Osteoblast (primary cell): ENCODE measurements at regions not wholly inside any gene's neighbourhood (a gene's known extent, or its start where the extent isn't known, plus 50 kb on each side); places are given as distances from the start of the nearest gene placed in this dataset.

ENCODE experiments used
- DNase-seq: peaks from one replicate; pipeline ENCODE4 v3.0.0; 2011; ENCODE audit warnings: low spot score, mixed read lengths; ENCODE audit not compliant: insufficient read length; ENCODE audit errors: missing footprints
- H2AFZ ChIP-seq: 2 replicates; pipeline ENCODE4 v1.6.0; 2011; ENCODE audit warnings: mild to moderate bottlenecking, low read length
- H3K27ac ChIP-seq: 2 replicates; pipeline ENCODE4 v1.5.1; 2011; ENCODE audit warnings: mild to moderate bottlenecking, low read depth, low read length, moderate library complexity
- H3K27me3 ChIP-seq: 2 replicates; pipeline ENCODE4 v1.6.0; 2012; ENCODE audit warnings: mild to moderate bottlenecking, control low read depth, inconsistent platforms, low read length, moderate library complexity; ENCODE audit not compliant: insufficient read depth
- H3K36me3 ChIP-seq: 2 replicates; pipeline ENCODE4 v1.5.1; 2011; ENCODE audit warnings: mild to moderate bottlenecking, low read length, control low read depth, moderate library complexity; ENCODE audit not compliant: insufficient read depth
- H3K4me1 ChIP-seq: 2 replicates; pipeline ENCODE4 v1.5.1; 2011; ENCODE audit warnings: mild to moderate bottlenecking, low read length, control low read depth, moderate library complexity; ENCODE audit not compliant: insufficient read depth
- H3K4me2 ChIP-seq: 2 replicates; pipeline ENCODE4 v1.6.0; 2011; ENCODE audit warnings: mild to moderate bottlenecking, low read length; ENCODE audit not compliant: insufficient read depth
- H3K4me3 ChIP-seq: fragments of 200-600 bp; sonication (generic); 3 replicates; pipeline ENCODE4 v1.5.1; 2012; ENCODE audit warnings: mild to moderate bottlenecking, low read length, inconsistent platforms; ENCODE audit not compliant: insufficient read depth
- H3K79me2 ChIP-seq: 2 replicates; pipeline ENCODE4 v1.6.0; 2012; ENCODE audit warnings: mild to moderate bottlenecking, low read length, control low read depth, inconsistent platforms; ENCODE audit not compliant: insufficient read depth
- H3K9me3 ChIP-seq: 2 replicates; pipeline ENCODE4 v1.5.1; 2011; ENCODE audit warnings: low read depth, low read length, control low read depth
- H4K20me1 ChIP-seq: 2 replicates; pipeline ENCODE4 v1.6.0; 2012; ENCODE audit warnings: mild to moderate bottlenecking, low read length, control low read depth; ENCODE audit not compliant: insufficient read depth
- TF ChIP-seq, protein P1 (sequence below): IDR thresholded peaks from 2 replicates; pipeline ENCODE4 v1.5.1; 2011; ENCODE audit warnings: mild to moderate bottlenecking, low read depth, low read length, moderate library complexity; ENCODE audit errors: extremely low read depth

DNA sequence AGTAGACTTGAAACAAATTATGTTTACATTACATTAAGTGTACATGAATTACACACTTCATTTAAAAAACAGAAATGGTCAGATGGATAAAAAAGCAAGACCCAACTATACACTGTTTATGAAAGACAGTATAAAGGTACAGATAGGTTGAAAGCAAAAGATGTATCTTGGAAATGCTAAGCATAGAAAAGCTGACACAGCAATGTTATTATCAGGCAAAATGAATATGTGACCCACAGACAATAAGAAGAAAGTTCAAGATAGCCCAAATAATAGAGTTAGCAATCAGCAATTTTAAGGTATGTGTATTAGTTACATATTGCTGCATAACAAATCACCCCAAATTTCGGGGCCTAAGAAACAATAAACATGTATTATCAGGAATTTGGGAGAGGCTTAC, 153.5 kb downstream of the DHRS2 start:
- Histone ChIP-seq H3K79me2 (no peaks in the 10 kb centered on the region), H3K36me3 (no peaks in the 10 kb centered on the region), H3K9me3 (no peaks in the 10 kb centered on the region), H3K4me1 (no peaks in the 10 kb centered on the region), H3K27me3 (no peaks in the 10 kb centered on the region), H2AFZ (no peak overlapping the region), H3K4me2 (no peak overlapping the region), H3K27ac (no peak overlapping the region), H3K4me3 (no peak overlapping the region), H4K20me1 (no peaks in the 10 kb centered on the region)
- TF ChIP-seq, protein P1, sequence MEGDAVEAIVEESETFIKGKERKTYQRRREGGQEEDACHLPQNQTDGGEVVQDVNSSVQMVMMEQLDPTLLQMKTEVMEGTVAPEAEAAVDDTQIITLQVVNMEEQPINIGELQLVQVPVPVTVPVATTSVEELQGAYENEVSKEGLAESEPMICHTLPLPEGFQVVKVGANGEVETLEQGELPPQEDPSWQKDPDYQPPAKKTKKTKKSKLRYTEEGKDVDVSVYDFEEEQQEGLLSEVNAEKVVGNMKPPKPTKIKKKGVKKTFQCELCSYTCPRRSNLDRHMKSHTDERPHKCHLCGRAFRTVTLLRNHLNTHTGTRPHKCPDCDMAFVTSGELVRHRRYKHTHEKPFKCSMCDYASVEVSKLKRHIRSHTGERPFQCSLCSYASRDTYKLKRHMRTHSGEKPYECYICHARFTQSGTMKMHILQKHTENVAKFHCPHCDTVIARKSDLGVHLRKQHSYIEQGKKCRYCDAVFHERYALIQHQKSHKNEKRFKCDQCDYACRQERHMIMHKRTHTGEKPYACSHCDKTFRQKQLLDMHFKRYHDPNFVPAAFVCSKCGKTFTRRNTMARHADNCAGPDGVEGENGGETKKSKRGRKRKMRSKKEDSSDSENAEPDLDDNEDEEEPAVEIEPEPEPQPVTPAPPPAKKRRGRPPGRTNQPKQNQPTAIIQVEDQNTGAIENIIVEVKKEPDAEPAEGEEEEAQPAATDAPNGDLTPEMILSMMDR: no peak
- DNase-seq: no peak

DNA sequence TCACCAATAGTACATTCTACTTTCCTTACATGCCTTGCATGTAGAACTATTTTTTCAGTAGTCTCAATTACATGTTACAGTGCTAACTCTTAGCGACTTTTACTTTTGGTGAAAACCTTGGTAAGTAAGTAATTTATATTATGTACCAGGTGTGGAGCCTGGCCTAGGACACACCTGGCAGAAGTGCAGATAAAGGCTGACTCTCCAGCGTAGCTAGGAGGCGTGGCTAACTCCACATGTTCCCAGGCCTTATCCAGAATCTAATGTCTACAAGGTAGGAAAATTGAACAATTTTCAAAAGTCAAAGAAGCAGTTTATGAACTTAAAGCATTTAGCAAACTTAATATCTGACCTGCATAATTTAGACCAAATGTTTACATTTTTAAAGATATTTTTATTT, 157.4 kb downstream of the DHRS2 start:
- TF ChIP-seq, protein P1: no peak

DNA sequence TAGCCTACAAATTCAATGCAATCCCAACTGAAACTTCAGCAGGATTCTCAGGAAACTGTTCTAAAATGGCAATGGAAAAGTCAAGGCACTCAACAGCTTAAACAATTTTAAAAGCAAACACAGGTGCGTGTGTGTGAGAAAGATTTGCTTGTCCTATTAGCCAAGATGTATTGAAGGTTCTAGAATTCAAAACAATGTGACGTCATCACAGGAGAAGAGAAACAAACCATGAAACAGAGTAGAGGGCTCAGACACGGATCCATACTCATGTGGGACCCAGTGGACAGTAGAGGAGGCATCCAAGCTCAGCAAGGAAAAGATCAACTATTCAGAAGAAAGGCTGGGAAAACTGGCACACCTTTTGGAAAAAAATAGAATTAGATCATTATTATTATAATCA, 152.8 kb upstream of the DHRS4 start:
- Histone ChIP-seq H3K4me2 (no peak overlapping the region), H4K20me1 (no peaks in the 10 kb centered on the region), H2AFZ (no peak overlapping the region), H3K9me3 (no peaks in the 10 kb centered on the region), H3K4me1 (no peaks in the 10 kb centered on the region), H3K36me3 (no peaks in the 10 kb centered on the region), H3K79me2 (no peaks in the 10 kb centered on the region), H3K27ac (no peak overlapping the region), H3K27me3 (peaks cover 4% of the 10 kb centered on the region), H3K4me3 (no peak overlapping the region)
- DNase-seq: no peak
- TF ChIP-seq, protein P1: no peak

More for the DNA sequence above, 157.4 kb downstream of the DHRS2 start:
- no peaks in the 10 kb centered on the region for H3K27me3 ChIP-seq
- H2AFZ ChIP-seq: no peak overlapping the region
- no peaks in the 10 kb centered on the region for H3K9me3 ChIP-seq
- no peaks in the 10 kb centered on the region for H3K36me3 ChIP-seq
- no peaks in the 10 kb centered on the region for H3K4me1 ChIP-seq
- no peak overlapping the region for H3K27ac ChIP-seq
- no peak for DNase-seq
- no peaks in the 10 kb centered on the region for H4K20me1 ChIP-seq
- no peak overlapping the region for H3K4me2 ChIP-seq
- H3K79me2 ChIP-seq: no peaks in the 10 kb centered on the region
- H3K4me3 ChIP-seq: no peak overlapping the region

DNA sequence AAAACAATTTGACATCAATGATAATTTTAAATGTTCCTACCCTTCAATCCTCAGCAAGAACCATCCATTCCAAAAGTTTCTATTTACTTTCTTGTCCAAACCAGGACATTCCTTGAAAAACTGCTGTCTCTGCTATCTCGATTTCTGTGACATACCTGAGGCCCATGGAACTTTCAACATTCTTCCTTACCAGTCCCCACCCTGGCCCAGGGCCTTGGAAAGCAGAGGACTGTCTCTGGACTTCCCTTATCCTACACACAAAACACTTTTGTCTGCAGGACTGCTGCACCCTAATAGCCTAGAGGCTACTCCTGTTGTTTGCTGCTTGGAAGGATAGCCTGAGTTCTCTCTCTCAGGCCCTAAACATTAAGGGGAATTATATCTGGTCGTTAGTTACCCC, 151.8 kb upstream of the DHRS4 start:
- no peak for DNase-seq
- Histone ChIP-seq H3K4me1 (no peaks in the 10 kb centered on the region), H3K27ac (no peak overlapping the region), H3K79me2 (no peaks in the 10 kb centered on the region), H3K4me3 (no peak overlapping the region), H3K36me3 (no peaks in the 10 kb centered on the region), H3K27me3 (peaks cover 4% of the 10 kb centered on the region), H2AFZ (no peak overlapping the region), H4K20me1 (no peaks in the 10 kb centered on the region), H3K9me3 (no peaks in the 10 kb centered on the region), H3K4me2 (no peak overlapping the region)
- TF ChIP-seq, protein P1: no peak
